ENCODE measurements at regions not wholly inside any gene's neighbourhood (a gene's known extent, or its start where the extent isn't known, plus 50 kb on each side); places are given as distances from the start of the nearest gene placed in this dataset.
"Not testable (repeated sequence)": the region's sequence is repeated elsewhere in the genome, so short reads cannot be mapped to it uniquely, and the experiment has no call there.

- Mint-ChIP-seq H3K9me3 (no peaks in the 10 kb centered on the region), H3K4me1 (no peaks in the 10 kb centered on the region), H3K4me3 (no peak overlapping the region), H3K27me3 (no peaks in the 10 kb centered on the region), H3K27ac (no peak overlapping the region), H3K36me3 (no peaks in the 10 kb centered on the region)
Measured at GRCh38 chr10:90997670-90998069, 76.8 kb upstream of the ANKRD1 start.

- no peak overlapping the region for H3K27ac Mint-ChIP-seq
- no peak overlapping the region for H3K4me3 Mint-ChIP-seq
- no peaks in the 10 kb centered on the region for H3K36me3 Mint-ChIP-seq
- H3K4me1 Mint-ChIP-seq, result no peaks in the 10 kb centered on the region
- H3K9me3 Mint-ChIP-seq, result no peaks in the 10 kb centered on the region
- H3K27me3 Mint-ChIP-seq, result no peaks in the 10 kb centered on the region
Measured at GRCh38 chr10:90998733-90999511, 78.0 kb upstream of the ANKRD1 start.

GRCh38 chr10:90999512-91000172, 78.8 kb upstream of the ANKRD1 start:
- no peaks in the 10 kb centered on the region for H3K27me3 Mint-ChIP-seq
- no peaks in the 10 kb centered on the region for H3K36me3 Mint-ChIP-seq
- no peaks in the 10 kb centered on the region for H3K9me3 Mint-ChIP-seq
- no peaks in the 10 kb centered on the region for H3K4me1 Mint-ChIP-seq
- H3K27ac Mint-ChIP-seq, result no peak overlapping the region
- H3K4me3 Mint-ChIP-seq, result no peak overlapping the region

- Mint-ChIP-seq H3K27me3 (no peaks in the 10 kb centered on the region), H3K9me3 (no peaks in the 10 kb centered on the region), H3K27ac (no peak overlapping the region), H3K36me3 (no peaks in the 10 kb centered on the region), H3K4me1 (peaks cover 4% of the 10 kb centered on the region), H3K4me3 (no peak overlapping the region)
Measured at GRCh38 chr10:91000470-91000869, 79.6 kb upstream of the ANKRD1 start.

GRCh38 chr10:91000985-91001384, 80.1 kb upstream of the ANKRD1 start:
- Mint-ChIP-seq H3K27me3 (no peaks in the 10 kb centered on the region), H3K27ac (no peak overlapping the region), H3K36me3 (no peaks in the 10 kb centered on the region), H3K4me1 (peaks cover 5% of the 10 kb centered on the region), H3K9me3 (no peaks in the 10 kb centered on the region), H3K4me3 (no peak overlapping the region)

GRCh38 chr10:91002656-91003055, 81.8 kb upstream of the ANKRD1 start:
- H3K27ac Mint-ChIP-seq, result no peak overlapping the region
- no peaks in the 10 kb centered on the region for H3K9me3 Mint-ChIP-seq
- H3K4me3 Mint-ChIP-seq, result no peak overlapping the region
- H3K27me3 Mint-ChIP-seq, result no peaks in the 10 kb centered on the region
- no peaks in the 10 kb centered on the region for H3K36me3 Mint-ChIP-seq
- H3K4me1 Mint-ChIP-seq, result peaks cover 20% of the 10 kb centered on the region

- H3K36me3 Mint-ChIP-seq, H3K9me3 Mint-ChIP-seq, H3K27me3 Mint-ChIP-seq, H3K27ac Mint-ChIP-seq, H3K4me3 Mint-ChIP-seq: not testable (repeated sequence)
- H3K4me1 Mint-ChIP-seq, result peaks cover 23% of the 10 kb centered on the region
Measured at GRCh38 chr10:91003379-91003778, 82.5 kb upstream of the ANKRD1 start.

- H3K27me3 Mint-ChIP-seq, H3K9me3 Mint-ChIP-seq, H3K4me3 Mint-ChIP-seq, H3K27ac Mint-ChIP-seq, H3K36me3 Mint-ChIP-seq: not testable (repeated sequence)
- H3K4me1 Mint-ChIP-seq, result peaks cover 23% of the 10 kb centered on the region
Measured at GRCh38 chr10:91005276-91005675, 84.4 kb upstream of the ANKRD1 start.

GRCh38 chr10:91006001-91006751, 85.3 kb upstream of the ANKRD1 start:
- H3K36me3 Mint-ChIP-seq, result no peaks in the 10 kb centered on the region
- H3K4me1 Mint-ChIP-seq, result peaks cover 23% of the 10 kb centered on the region
- no peaks in the 10 kb centered on the region for H3K27me3 Mint-ChIP-seq
- H3K9me3 Mint-ChIP-seq, result no peaks in the 10 kb centered on the region
- no peak overlapping the region for H3K4me3 Mint-ChIP-seq
- H3K27ac Mint-ChIP-seq, result peak overlapping the region; percentile 46

GRCh38 chr10:91006752-91007346, 86.0 kb upstream of the ANKRD1 start:
- H3K36me3 Mint-ChIP-seq, result no peaks in the 10 kb centered on the region
- peak overlapping the region; percentile 19 for H3K4me3 Mint-ChIP-seq
- peaks cover 23% of the 10 kb centered on the region for H3K4me1 Mint-ChIP-seq
- H3K27ac Mint-ChIP-seq, result peak overlapping the region; percentile 23
- H3K27me3 Mint-ChIP-seq, result no peaks in the 10 kb centered on the region
- H3K9me3 Mint-ChIP-seq, result no peaks in the 10 kb centered on the region

GRCh38 chr10:91007655-91008054, 86.8 kb upstream of the ANKRD1 start:
- Mint-ChIP-seq H3K9me3 (no peaks in the 10 kb centered on the region), H3K4me1 (peaks cover 23% of the 10 kb centered on the region), H3K4me3 (no peak overlapping the region), H3K27ac (no peak overlapping the region), H3K27me3 (no peaks in the 10 kb centered on the region), H3K36me3 (no peaks in the 10 kb centered on the region)

- H3K9me3 Mint-ChIP-seq, result no peaks in the 10 kb centered on the region
Measured at GRCh38 chr10:91009121-91009520, 88.2 kb upstream of the ANKRD1 start.

GRCh38 chr10:91010952-91011351, 90.1 kb upstream of the ANKRD1 start:
- Mint-ChIP-seq H3K27ac (no peak overlapping the region), H3K4me3 (no peak overlapping the region), H3K4me1 (peaks cover 17% of the 10 kb centered on the region)

More at GRCh38 chr10:91009121-91009520, 88.2 kb upstream of the ANKRD1 start:
- Mint-ChIP-seq H3K4me1 (peaks cover 23% of the 10 kb centered on the region), H3K27ac (no peak overlapping the region), H3K4me3 (no peak overlapping the region), H3K27me3 (no peaks in the 10 kb centered on the region), H3K36me3 (no peaks in the 10 kb centered on the region)

GRCh38 chr10:91012502-91012901, 91.6 kb upstream of the ANKRD1 start:
- Mint-ChIP-seq H3K9me3 (no peaks in the 10 kb centered on the region), H3K4me1 (peaks cover 4% of the 10 kb centered on the region), H3K36me3 (no peaks in the 10 kb centered on the region), H3K27ac (no peak overlapping the region), H3K4me3 (no peak overlapping the region), H3K27me3 (no peaks in the 10 kb centered on the region)

More at GRCh38 chr10:91010952-91011351, 90.1 kb upstream of the ANKRD1 start:
- H3K27me3 Mint-ChIP-seq, result no peaks in the 10 kb centered on the region
- H3K9me3 Mint-ChIP-seq, result no peaks in the 10 kb centered on the region
- H3K36me3 Mint-ChIP-seq, result no peaks in the 10 kb centered on the region

- no peaks in the 10 kb centered on the region for H3K27me3 Mint-ChIP-seq
- H3K9me3 Mint-ChIP-seq, result no peaks in the 10 kb centered on the region
- H3K36me3 Mint-ChIP-seq, result no peaks in the 10 kb centered on the region
- H3K4me1 Mint-ChIP-seq, result no peaks in the 10 kb centered on the region
- H3K4me3 Mint-ChIP-seq, result no peak overlapping the region
- no peak overlapping the region for H3K27ac Mint-ChIP-seq
Measured at GRCh38 chr10:91013985-91014384, 93.1 kb upstream of the ANKRD1 start.

- peaks cover 2% of the 10 kb centered on the region for H3K27me3 Mint-ChIP-seq
- no peaks in the 10 kb centered on the region for H3K36me3 Mint-ChIP-seq
- no peaks in the 10 kb centered on the region for H3K4me1 Mint-ChIP-seq
- no peaks in the 10 kb centered on the region for H3K9me3 Mint-ChIP-seq
- H3K27ac Mint-ChIP-seq, result no peak overlapping the region
- no peak overlapping the region for H3K4me3 Mint-ChIP-seq
Measured at GRCh38 chr10:91017198-91017597, 96.3 kb upstream of the ANKRD1 start.

Measured in activated naive CD4-positive, alpha-beta T cell treated with anti-CD3 and anti-CD28 coated beads, Interleukin-2, amount 50 U/mL, for 24 hours (primary cell).